ENCODE measurements at regions not wholly inside any gene's neighbourhood (a gene's known extent, or its start where the extent isn't known, plus 50 kb on each side); places are given as distances from the start of the nearest gene placed in this dataset.

DNA sequence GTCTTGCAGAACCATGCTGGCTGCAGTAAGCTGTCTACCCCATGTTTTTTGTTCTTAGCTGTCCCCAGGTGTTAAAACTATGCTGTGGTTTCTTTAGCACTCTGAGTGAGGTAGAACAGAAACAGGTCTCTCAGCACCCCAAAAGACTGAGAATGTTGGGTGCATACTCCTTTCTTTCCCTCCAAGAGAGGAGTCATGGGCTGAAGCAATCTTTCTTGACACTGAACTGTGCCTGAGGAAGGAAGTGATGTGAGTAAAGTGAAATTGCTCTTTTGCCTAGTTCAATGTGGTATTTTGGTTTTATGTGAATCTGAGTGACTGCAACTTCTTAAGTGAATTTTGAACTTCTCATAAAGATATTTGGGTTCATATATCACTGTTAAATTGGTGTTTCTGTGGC, 138.0 kb upstream of the MCHR2 start:
- Mint-ChIP-seq H3K4me3 (no peak overlapping the region), H3K27me3 (ENCODE audit: insufficient read depth) (no peaks in the 10 kb centered on the region), H3K4me1 (ENCODE audit: low read depth) (peaks cover 13% of the 10 kb centered on the region), H3K27ac (peak overlapping the region; percentile 4), H3K36me3 (ENCODE audit: low read depth) (peaks cover 2% of the 10 kb centered on the region), H3K9me3 (peaks cover 9% of the 10 kb centered on the region)
- DNase-seq (ENCODE audit: low spot score) = no peak
- intact Hi-C loops (cut with micrococcal nuclease) = no loop called here

DNA sequence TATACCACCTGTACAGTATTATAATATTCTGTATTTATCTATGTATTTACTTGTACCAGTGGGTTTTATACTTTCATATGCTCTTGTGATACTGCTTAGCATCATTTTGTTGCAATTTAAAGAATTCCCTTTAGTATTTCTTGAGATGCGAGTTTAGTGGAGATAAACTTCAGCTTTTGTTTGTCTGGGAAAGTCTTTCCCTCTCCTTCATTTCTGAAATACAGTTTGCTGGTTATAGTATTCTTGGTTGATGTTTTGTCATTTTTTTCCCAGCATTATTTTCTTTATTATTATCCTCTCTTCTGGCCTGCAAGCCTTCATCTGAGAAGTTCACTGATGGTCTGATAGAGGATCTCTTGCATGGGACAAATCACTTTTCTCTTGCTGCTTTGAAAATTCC, 136.6 kb upstream of the MCHR2 start:
- peaks cover 9% of the 10 kb centered on the region for H3K9me3 Mint-ChIP-seq
- peaks cover 2% of the 10 kb centered on the region for H3K36me3 Mint-ChIP-seq (ENCODE audit: low read depth)
- no peaks in the 10 kb centered on the region for H3K27me3 Mint-ChIP-seq (ENCODE audit: insufficient read depth)
- no peak overlapping the region for H3K4me3 Mint-ChIP-seq
- DNase-seq (ENCODE audit: low spot score) = no peak
- intact Hi-C loops (cut with micrococcal nuclease) = no loop called here
- no peak overlapping the region for H3K27ac Mint-ChIP-seq
- peaks cover 13% of the 10 kb centered on the region for H3K4me1 Mint-ChIP-seq (ENCODE audit: low read depth)

DNA sequence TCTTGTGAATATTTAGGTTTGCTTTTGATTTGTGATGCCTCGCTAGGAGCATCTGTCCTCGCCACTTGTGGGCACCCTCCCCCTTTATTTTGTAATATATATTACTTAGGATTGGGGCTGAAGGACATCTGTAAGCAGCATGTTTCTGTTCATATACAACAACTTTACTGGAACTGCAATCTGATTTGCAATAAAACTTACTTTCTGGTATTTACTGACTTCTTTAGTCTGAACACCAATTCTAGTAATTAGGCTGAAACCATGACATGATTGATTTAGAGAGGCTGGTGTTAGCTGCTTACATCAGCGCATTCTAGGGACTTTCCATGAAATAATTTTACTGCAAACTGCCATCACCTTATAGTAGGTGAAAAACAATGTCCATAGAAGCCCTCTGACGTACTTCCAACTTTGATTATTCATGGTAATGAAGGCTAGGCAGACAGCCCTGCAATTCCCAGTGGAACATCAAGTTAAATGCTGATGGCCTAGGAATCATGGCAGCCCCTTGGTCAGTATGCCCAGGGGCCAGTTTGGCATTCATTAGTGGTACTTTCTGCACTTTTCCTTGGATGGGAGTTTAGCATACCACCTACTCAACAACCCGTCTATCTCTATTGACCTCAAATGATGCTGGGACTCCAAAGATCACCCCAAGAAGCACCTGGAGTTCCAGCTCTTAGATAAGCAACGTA, 132.9 kb upstream of the MCHR2 start:
- peaks cover 9% of the 10 kb centered on the region for H3K9me3 Mint-ChIP-seq
- no peak overlapping the region for H3K4me3 Mint-ChIP-seq
- H3K36me3 Mint-ChIP-seq (ENCODE audit: low read depth) = no peaks in the 10 kb centered on the region
- peaks cover 6% of the 10 kb centered on the region for H3K4me1 Mint-ChIP-seq (ENCODE audit: low read depth)
- DNase-seq (ENCODE audit: low spot score) = no peak
- H3K27me3 Mint-ChIP-seq (ENCODE audit: insufficient read depth) = no peaks in the 10 kb centered on the region
- peak overlapping the region; percentile 38 for H3K27ac Mint-ChIP-seq
- intact Hi-C loops (cut with micrococcal nuclease) = loop anchor here (5.0 kb wide), 1 partner anchor 45 kb away; no protein-coding TSS in a partner anchor

DNA sequence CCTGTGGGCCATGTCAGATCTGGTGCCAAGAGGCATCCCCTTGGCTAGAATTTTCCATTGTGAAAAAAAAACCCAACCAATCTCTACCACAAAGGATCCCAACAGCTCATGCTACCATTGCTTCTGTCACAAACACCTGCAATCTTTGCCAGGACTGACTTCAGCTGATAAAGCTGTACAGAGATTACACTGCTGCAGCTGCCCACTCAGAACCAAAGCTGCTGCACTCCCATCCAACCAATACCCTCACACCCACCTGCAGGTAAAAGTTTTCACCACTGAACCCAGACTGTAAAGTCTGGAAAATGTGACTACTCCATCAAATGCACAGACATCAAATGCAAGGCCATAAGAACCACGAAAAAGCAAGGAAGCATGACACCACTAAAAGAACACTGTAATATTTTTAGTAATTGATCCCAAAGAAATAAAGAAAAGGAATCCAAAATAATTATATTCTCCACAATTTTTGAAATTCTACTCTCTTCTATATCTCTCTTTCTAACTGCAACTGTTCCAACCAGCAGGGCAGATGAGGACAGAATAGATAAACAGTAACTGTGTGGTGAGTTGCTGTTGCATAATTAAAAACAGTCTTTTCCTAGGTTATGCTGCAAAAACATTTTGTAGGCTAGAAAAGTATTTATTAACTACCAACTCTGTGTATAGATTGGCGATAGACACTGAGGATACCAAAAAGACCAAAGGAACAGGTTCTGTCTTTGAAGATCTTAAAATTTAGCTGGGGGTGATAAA, 128.0 kb upstream of the MCHR2 start:
- H3K36me3 Mint-ChIP-seq (ENCODE audit: low read depth) = no peaks in the 10 kb centered on the region
- no peak for DNase-seq (ENCODE audit: low spot score)
- no peak overlapping the region for H3K27ac Mint-ChIP-seq
- intact Hi-C loops (cut with micrococcal nuclease) = no loop called here
- H3K27me3 Mint-ChIP-seq (ENCODE audit: insufficient read depth) = no peaks in the 10 kb centered on the region
- H3K4me1 Mint-ChIP-seq (ENCODE audit: low read depth) = peaks cover 5% of the 10 kb centered on the region
- no peak overlapping the region for H3K4me3 Mint-ChIP-seq
- no peaks in the 10 kb centered on the region for H3K9me3 Mint-ChIP-seq

DNA sequence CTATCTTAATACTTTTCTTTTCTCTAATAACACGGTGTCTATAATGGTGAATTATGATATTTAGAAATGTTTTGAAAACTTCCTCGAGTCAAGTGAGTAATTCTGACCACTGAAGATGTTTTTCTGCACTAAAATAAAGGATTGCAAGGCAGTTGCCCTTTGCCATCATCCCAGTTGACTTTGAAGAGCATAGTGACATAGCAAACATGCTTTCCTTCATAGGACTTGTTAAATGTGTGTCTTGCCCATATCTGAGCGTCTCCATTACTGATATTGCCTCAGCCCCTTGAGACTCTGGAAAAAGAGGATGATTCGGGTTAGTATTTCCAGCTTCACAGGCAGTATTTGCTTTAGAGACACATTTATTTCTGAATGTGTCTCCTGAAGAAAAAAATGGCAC, 125.2 kb upstream of the MCHR2 start:
- intact Hi-C loops (cut with micrococcal nuclease) = no loop called here
- Mint-ChIP-seq H3K4me3 (no peak overlapping the region), H3K9me3 (no peaks in the 10 kb centered on the region), H3K36me3 (ENCODE audit: low read depth) (no peaks in the 10 kb centered on the region), H3K4me1 (ENCODE audit: low read depth) (peaks cover 5% of the 10 kb centered on the region), H3K27me3 (ENCODE audit: insufficient read depth) (peaks cover 6% of the 10 kb centered on the region), H3K27ac (no peak overlapping the region)
- DNase-seq (ENCODE audit: low spot score) = no peak

DNA sequence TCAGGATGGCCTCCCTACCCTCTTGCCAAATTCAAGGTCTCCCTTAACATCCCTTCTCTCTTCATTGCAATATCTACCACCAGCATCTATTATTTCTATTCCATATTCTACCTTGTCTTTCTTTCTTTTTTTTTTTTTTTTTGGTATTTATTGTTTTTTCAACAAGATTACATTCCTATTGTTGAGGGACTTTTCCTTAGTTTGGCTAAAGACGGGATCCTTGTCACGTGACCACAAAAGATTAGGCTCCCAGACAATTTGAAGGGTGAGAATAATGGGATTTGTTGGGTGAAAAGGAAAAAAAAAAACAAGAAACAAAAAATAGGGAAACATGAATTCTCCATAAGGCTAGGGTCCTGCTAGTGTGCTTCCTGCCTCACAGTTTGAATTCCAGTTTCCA, 124.3 kb upstream of the MCHR2 start:
- intact Hi-C loops (cut with micrococcal nuclease) = no loop called here
- Mint-ChIP-seq H3K27ac (no peak overlapping the region), H3K4me3 (no peak overlapping the region), H3K4me1 (ENCODE audit: low read depth) (peaks cover 5% of the 10 kb centered on the region), H3K36me3 (ENCODE audit: low read depth) (no peaks in the 10 kb centered on the region), H3K9me3 (no peaks in the 10 kb centered on the region), H3K27me3 (ENCODE audit: insufficient read depth) (peaks cover 6% of the 10 kb centered on the region)
- no peak for DNase-seq (ENCODE audit: low spot score)

DNA sequence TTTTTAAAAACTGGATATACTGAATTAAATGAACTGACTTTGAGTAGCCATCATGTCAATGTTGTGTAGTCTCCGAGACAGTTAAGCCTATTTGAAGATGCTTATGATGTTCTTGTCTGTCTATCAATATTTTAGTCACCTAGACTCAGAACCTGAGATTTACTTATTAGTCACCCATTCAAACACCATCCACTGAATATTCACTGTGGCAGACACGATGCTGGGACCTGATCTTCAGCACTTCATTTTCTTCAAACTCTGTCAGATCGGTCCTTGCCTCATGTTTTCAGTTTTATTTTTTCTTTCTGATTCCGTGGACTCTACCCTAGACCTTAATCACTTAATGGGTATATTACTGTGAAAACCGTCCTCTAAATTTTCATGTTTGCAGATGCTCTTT, 123.7 kb upstream of the MCHR2 start:
- Mint-ChIP-seq H3K27me3 (ENCODE audit: insufficient read depth) (peaks cover 6% of the 10 kb centered on the region), H3K27ac (no peak overlapping the region), H3K4me3 (no peak overlapping the region), H3K36me3 (ENCODE audit: low read depth) (no peaks in the 10 kb centered on the region), H3K9me3 (no peaks in the 10 kb centered on the region), H3K4me1 (ENCODE audit: low read depth) (peaks cover 5% of the 10 kb centered on the region)
- no peak for DNase-seq (ENCODE audit: low spot score)
- intact Hi-C loops (cut with micrococcal nuclease) = no loop called here

DNA sequence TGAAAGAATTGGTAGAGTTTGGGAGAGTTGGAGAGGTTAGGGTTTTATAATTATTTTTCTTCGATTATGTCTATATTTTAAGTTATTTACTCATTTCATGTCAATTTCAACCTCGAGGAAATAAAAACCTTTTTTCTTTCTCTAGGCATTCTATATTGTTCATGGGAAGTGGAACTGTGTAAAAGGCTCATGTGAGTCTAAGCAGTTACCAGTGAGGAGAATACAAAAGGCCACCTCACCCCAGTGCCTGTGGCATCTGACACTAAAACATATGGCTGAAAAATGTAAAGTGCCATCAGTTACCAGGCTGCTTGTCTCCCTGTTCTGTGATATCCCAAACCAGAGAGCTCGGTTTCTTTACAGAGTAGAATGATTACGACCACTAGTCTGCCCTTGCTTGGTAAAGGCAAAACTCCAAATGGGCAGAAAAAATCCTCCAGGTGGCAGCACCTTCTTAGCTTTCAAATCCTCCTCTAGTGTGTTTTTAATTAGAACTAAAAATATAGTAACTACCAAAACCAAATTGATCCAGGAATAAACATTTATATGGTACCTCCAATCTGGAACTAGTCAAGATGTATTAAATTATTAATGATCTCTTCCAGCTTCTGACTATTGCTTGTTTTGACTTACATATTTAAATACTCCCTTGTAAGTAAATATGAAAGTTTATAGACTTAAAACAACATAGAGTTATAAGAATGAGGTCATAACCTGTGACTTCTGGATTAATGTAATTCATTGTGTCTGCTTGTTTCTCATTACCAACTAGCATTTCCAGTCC, 122.6 kb upstream of the MCHR2 start:
- Mint-ChIP-seq H3K36me3 (ENCODE audit: low read depth) (no peaks in the 10 kb centered on the region), H3K9me3 (no peaks in the 10 kb centered on the region), H3K4me1 (ENCODE audit: low read depth) (no peaks in the 10 kb centered on the region), H3K4me3 (no peak overlapping the region), H3K27ac (no peak overlapping the region), H3K27me3 (ENCODE audit: insufficient read depth) (peaks cover 6% of the 10 kb centered on the region)
- intact Hi-C loops (cut with micrococcal nuclease) = loop anchor here (1.0 kb wide), 1 partner anchor 363 kb away; no protein-coding TSS in a partner anchor
- peak; percentile 8 for DNase-seq (ENCODE audit: low spot score)

DNA sequence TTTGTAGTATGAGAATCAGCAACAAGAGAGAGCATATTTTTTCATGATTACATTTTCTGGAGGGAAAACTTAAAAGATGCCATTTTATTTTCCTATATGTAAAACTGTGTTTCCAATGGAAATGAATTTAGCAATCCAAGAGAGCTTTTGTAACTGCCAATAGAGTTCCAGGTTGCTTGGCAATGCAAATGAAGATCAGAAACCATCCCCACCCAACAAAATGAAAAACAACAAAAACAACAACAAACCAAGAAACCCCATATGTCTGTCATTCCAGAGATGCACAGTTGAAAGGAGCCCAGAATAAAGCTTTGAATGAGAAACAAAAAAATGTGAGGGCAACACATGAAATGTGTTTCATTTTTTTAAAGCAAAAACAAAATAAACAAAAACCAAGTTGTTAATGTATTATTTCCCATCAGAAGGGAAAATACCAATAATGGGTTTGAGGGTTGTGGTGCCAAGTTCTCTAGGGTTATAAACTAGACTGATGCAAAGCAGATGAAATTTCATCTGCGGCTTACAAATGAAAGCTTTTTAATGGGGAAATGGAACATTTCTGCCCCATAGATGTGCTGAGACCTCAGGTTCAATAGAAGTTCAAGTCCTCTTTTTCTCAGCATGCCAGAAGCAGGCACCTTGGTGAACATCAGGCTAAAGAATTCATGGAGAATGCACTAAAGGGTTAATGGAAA, 121.5 kb upstream of the MCHR2 start:
- intact Hi-C loops (cut with micrococcal nuclease) = loop anchor here (1.0 kb wide), 1 partner anchor 364 kb away; no protein-coding TSS in a partner anchor
- no peaks in the 10 kb centered on the region for H3K36me3 Mint-ChIP-seq (ENCODE audit: low read depth)
- no peaks in the 10 kb centered on the region for H3K4me1 Mint-ChIP-seq (ENCODE audit: low read depth)
- H3K27me3 Mint-ChIP-seq (ENCODE audit: insufficient read depth) = peaks cover 6% of the 10 kb centered on the region
- DNase-seq (ENCODE audit: low spot score) = no peak
- H3K9me3 Mint-ChIP-seq = no peaks in the 10 kb centered on the region
- H3K4me3 Mint-ChIP-seq = no peak overlapping the region
- H3K27ac Mint-ChIP-seq = no peak overlapping the region

DNA sequence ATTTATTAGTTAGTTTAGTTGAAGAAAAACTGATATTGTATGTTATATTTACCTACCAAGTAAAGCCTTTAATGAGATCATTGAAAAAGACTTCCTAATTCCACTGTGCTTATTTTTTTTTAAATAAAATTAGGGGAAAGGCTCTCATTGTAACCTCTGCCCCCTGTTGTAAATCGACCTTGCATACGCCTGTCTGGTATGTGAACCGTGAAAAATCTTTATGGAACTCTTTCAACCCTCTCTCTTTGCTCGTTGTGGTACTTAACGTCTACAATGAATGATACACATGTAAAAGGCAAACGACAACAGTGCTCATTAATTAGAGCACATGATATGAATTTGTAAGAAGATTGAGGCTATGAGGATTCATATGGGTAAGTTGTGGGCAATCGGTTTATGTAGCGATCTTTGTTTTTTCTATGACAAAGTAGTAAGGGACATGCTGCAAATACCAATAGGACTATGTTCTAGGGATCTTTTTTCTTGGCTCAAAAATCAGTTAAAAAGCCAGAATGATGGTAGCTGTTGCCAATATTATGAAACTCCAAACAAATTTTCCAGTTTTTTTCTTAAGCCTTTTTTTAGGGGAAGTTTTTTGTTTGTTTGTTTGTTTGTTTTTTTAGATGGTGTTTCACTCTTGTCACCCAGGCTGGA, 119.0 kb upstream of the MCHR2 start:
- no peak for DNase-seq (ENCODE audit: low spot score)
- no peak overlapping the region for H3K27ac Mint-ChIP-seq
- no peaks in the 10 kb centered on the region for H3K4me1 Mint-ChIP-seq (ENCODE audit: low read depth)
- no peaks in the 10 kb centered on the region for H3K36me3 Mint-ChIP-seq (ENCODE audit: low read depth)
- intact Hi-C loops (cut with micrococcal nuclease) = no loop called here
- H3K27me3 Mint-ChIP-seq (ENCODE audit: insufficient read depth) = peaks cover 6% of the 10 kb centered on the region
- no peak overlapping the region for H3K4me3 Mint-ChIP-seq
- no peaks in the 10 kb centered on the region for H3K9me3 Mint-ChIP-seq

DNA sequence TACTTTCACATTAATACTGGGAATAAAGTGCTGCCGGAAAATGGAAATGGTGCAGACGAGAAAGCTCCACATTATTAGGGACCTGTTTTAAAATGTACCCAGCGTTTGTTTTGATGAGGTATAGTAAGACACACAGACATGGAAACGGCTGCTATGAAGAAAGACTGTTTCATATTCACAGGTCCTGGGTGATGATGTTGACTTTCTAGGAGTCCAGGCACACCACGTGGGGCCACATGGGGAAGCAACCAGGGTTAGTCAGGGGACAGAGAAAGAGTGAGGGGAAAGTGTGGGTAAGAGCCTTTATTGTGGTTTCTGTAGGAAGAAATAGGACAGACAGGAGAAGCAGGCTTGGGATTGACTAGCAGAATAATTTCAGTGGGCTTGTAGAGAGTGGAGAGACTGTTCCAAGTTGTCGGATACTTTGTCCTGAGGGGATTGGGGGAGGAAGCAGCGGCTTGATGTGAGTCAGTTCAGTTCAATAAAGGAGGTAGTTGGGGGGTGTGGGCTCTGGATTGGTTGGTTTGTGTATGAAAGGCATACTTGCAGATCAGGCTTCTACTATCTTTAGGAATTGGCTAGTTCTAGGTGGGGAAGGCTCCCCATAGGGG, 112.0 kb upstream of the MCHR2 start:
- H3K4me3 Mint-ChIP-seq = no peak overlapping the region
- no peak for DNase-seq (ENCODE audit: low spot score)
- H3K4me1 Mint-ChIP-seq (ENCODE audit: low read depth) = no peaks in the 10 kb centered on the region
- intact Hi-C loops (cut with micrococcal nuclease) = no loop called here
- H3K36me3 Mint-ChIP-seq (ENCODE audit: low read depth) = no peaks in the 10 kb centered on the region
- H3K9me3 Mint-ChIP-seq = no peaks in the 10 kb centered on the region
- no peak overlapping the region for H3K27ac Mint-ChIP-seq
- peaks cover 14% of the 10 kb centered on the region for H3K27me3 Mint-ChIP-seq (ENCODE audit: insufficient read depth)

DNA sequence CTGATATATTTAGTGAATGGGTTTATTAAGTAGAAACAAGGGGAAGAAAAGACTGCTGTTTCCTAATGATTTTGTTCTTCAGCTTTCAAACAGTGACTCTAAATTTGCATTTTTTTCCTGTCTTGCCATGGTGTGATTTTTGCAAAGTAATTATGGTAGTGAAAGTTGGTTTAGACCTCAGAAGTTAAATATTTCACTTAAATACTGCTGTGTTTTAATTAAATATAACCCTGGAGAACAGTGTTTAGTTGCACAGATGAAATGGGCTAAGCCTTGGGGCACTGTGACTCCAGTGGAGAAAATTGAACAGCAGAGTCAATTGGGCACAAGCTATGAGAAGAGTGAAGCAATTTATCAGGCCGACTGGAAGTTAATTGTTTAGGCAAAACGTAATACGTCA, 111.1 kb upstream of the MCHR2 start:
- intact Hi-C loops (cut with micrococcal nuclease) = no loop called here
- DNase-seq (ENCODE audit: low spot score) = no peak
- H3K4me1 Mint-ChIP-seq (ENCODE audit: low read depth) = no peaks in the 10 kb centered on the region

More for the DNA sequence above, 111.1 kb upstream of the MCHR2 start:
- no peak overlapping the region for H3K27ac Mint-ChIP-seq
- peaks cover 16% of the 10 kb centered on the region for H3K27me3 Mint-ChIP-seq (ENCODE audit: insufficient read depth)
- H3K9me3 Mint-ChIP-seq = no peaks in the 10 kb centered on the region
- H3K4me3 Mint-ChIP-seq = no peak overlapping the region
- no peaks in the 10 kb centered on the region for H3K36me3 Mint-ChIP-seq (ENCODE audit: low read depth)

Measured in activated T-helper 1 cell treated with anti-CD3 and anti-CD28 coated beads, Interleukin-12 subunit alpha, Interleukin-12 subunit beta, Interleukin-2, Interleukin-4 antibody, amounts not matched to agents 30 ng/mL and 10 ng/mL and 1 ng/mL, durations not matched to agents 14 hours and 24 hours and 36 hours (primary cell).